Activated CD4-positive, alpha-beta T cell treated with anti-CD3 and anti-CD28 coated beads for 36 hours (primary cell): ENCODE measurements at regions not wholly inside any gene's neighbourhood (a gene's known extent, or its start where the extent isn't known, plus 50 kb on each side); places are given as distances from the start of the nearest gene placed in this dataset.

Experiments
- ATAC-seq: fragments of 200-7000 bp; cut with Tn5 transposase; one replicate; pipeline ENCODE4 v1.10.0; 2021; ENCODE audit warnings: mild to moderate bottlenecking, moderate library complexity
- CTCF ChIA-PET: fragments of 350-600 bp; sonication (Branson Sonifier 250); formaldehyde crosslinking; loops from one replicate; lab custom pipeline; 2021; ENCODE audit warnings: antibody characterized with exemption; lab: Charles Lee
- POLR2A ChIA-PET: fragments of 350-600 bp; sonication (Branson Sonifier 250); formaldehyde crosslinking; loops from one replicate; lab custom pipeline; 2021; ENCODE audit warnings: antibody characterized with exemption, inconsistent platforms; lab: Charles Lee
- DNase-seq: peaks from one replicate; pipeline ENCODE4 v3.0.0-alpha.2; 2020
- H3K27ac Mint-ChIP-seq: one replicate; pipeline ENCODE4 v1.8.0; 2021; ENCODE audit warnings: mixed read lengths
- H3K27me3 Mint-ChIP-seq: one replicate; pipeline ENCODE4 v1.8.0; 2021; ENCODE audit warnings: mixed read lengths
- H3K36me3 Mint-ChIP-seq: one replicate; pipeline ENCODE4 v1.8.0; 2021; ENCODE audit warnings: low read depth, mixed read lengths
- H3K4me1 Mint-ChIP-seq: one replicate; pipeline ENCODE4 v1.8.0; 2021; ENCODE audit warnings: mixed read lengths
- H3K4me3 Mint-ChIP-seq: one replicate; pipeline ENCODE4 v1.8.0; 2021; ENCODE audit warnings: mild to moderate bottlenecking, moderate library complexity, mixed read lengths
- H3K9me3 Mint-ChIP-seq: one replicate; pipeline ENCODE4 v1.8.0; 2021; ENCODE audit warnings: low read depth, mixed read lengths
- intact Hi-C, 2 experiments: fragments of 100-400 bp; cut with DNase I in 1 of 2; cut with micrococcal nuclease in 1 of 2; formaldehyde crosslinking; loops; one replicate each; pipeline versions ENCODE4 v1.14.2 to v1.15.1; 2022 to 2024; cut with DNase I, micrococcal nuclease

GRCh38 chr11:112732031-112732430 lies 229.2 kb upstream of the NCAM1 start:
- no peak overlapping the region for H3K4me3 Mint-ChIP-seq
- H3K27me3 Mint-ChIP-seq, result no peaks in the 10 kb centered on the region
- no peak overlapping the region for H3K27ac Mint-ChIP-seq
- ChIA-PET CTCF (interaction anchor here (0.7 kb wide), 1 partner anchor 143 kb away, joined by 3 read pairs; no protein-coding TSS in a partner anchor), POLR2A (no interaction called here)
- H3K9me3 Mint-ChIP-seq, result no peaks in the 10 kb centered on the region
- no peaks in the 10 kb centered on the region for H3K4me1 Mint-ChIP-seq
- intact Hi-C loops, result no loop called here
- DNase-seq, result no peak
- ATAC-seq, result no peak
- no peaks in the 10 kb centered on the region for H3K36me3 Mint-ChIP-seq

DNA sequence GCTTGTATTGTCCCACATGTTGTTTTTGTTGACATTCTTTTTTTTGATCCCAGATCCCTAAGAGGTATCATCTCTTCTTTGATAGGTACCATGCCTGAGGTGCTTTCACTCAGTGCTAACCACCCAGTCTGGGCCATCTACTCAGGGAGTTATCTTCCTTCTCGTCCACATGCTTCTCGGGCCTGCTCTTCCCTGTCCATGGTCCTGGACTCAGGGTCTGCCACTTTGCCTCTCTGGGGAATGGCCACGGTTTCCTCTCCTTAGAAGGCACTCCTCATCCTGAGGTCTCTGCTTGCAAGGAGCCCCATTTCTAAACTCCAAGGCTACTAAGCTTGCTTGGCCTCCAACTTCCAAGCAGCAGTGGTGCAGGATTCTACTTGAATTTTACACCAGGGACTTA lies 227.0 kb upstream of the NCAM1 start:
- ChIA-PET POLR2A (no interaction called here), CTCF (interaction anchor here (0.6 to 0.7 kb wide), 2 partner anchors 119 to 593 kb away, joined by 3 read pairs; no protein-coding TSS in a partner anchor)
- Mint-ChIP-seq H3K9me3 (no peaks in the 10 kb centered on the region), H3K36me3 (no peaks in the 10 kb centered on the region), H3K27ac (no peak overlapping the region), H3K4me1 (no peaks in the 10 kb centered on the region), H3K27me3 (peaks cover 2% of the 10 kb centered on the region), H3K4me3 (no peak overlapping the region)
- no peak for ATAC-seq
- peak; percentile 16 for DNase-seq
- intact Hi-C loops, result no loop called here

DNA sequence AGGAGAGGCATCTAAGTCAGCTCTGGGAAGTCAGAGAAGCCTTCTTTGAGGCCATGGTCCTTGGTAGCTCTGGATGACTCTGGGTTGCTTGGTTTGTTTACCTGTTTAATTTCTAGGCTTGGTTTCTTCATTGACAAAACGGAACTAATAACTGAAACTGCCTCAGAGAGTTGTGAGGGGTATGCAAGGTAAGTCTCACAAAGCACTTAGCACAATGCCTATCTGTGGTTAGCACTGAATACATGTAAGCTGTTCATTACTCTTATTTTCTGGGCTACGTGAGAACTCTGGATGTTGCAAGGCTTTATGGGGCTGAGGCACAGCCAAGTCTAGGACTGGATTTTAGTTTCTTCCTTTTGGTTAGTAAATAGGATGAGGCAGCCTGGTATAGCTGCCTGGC lies 225.8 kb upstream of the NCAM1 start:
- no peak for ATAC-seq
- CTCF ChIA-PET, result interaction anchor here (0.8 kb wide), 1 partner anchor 455 kb away, joined by 3 read pairs; no protein-coding TSS in a partner anchor

GRCh38 chr11:112744041-112744440 lies 217.2 kb upstream of the NCAM1 start:
- ChIA-PET POLR2A (no interaction called here), CTCF (no interaction called here)
- intact Hi-C loops, result no loop called here
- DNase-seq (no peak), ATAC-seq (no peak)
- Mint-ChIP-seq H3K4me3 (no peak overlapping the region), H3K36me3 (no peaks in the 10 kb centered on the region), H3K9me3 (no peaks in the 10 kb centered on the region), H3K4me1 (no peaks in the 10 kb centered on the region), H3K27me3 (peaks cover 22% of the 10 kb centered on the region), H3K27ac (no peak overlapping the region)

More for the DNA sequence above, 225.8 kb upstream of the NCAM1 start:
- peaks cover 2% of the 10 kb centered on the region for H3K27me3 Mint-ChIP-seq
- POLR2A ChIA-PET, result no interaction called here
- intact Hi-C loops, result no loop called here
- H3K27ac Mint-ChIP-seq, result no peak overlapping the region
- H3K4me3 Mint-ChIP-seq, result no peak overlapping the region
- no peaks in the 10 kb centered on the region for H3K4me1 Mint-ChIP-seq
- no peaks in the 10 kb centered on the region for H3K9me3 Mint-ChIP-seq
- DNase-seq, result no peak
- no peaks in the 10 kb centered on the region for H3K36me3 Mint-ChIP-seq

GRCh38 chr11:112745973-112746372 lies 215.2 kb upstream of the NCAM1 start:
- DNase-seq, result no peak
- Mint-ChIP-seq H3K4me1 (no peaks in the 10 kb centered on the region), H3K27me3 (peaks cover 24% of the 10 kb centered on the region), H3K36me3 (no peaks in the 10 kb centered on the region), H3K9me3 (no peaks in the 10 kb centered on the region), H3K4me3 (no peak overlapping the region), H3K27ac (no peak overlapping the region)
- CTCF ChIA-PET, result no interaction called here
- POLR2A ChIA-PET, result no interaction called here
- intact Hi-C loops, result no loop called here
- no peak for ATAC-seq

DNA sequence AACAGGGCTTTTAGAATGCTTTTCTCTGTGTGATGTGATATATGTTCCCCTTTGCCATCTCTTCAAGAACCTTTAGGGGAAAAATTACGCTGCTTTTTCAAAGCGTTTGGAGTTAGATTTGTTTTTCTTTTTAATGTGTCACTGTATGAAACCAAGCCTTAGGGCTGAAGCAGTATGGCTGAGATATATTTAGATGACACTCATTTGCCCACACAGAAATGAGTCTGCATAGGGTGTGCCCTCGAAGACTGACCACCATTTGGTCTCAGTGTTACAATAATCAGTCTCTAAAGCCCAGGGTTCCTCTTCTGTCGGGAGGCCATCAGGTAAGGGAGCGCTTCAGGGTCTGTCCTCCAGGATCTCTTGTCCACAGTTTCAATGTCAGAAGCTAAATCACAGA lies 213.0 kb upstream of the NCAM1 start:
- Mint-ChIP-seq H3K27ac (no peak overlapping the region), H3K27me3 (peaks cover 19% of the 10 kb centered on the region), H3K4me3 (no peak overlapping the region), H3K9me3 (no peaks in the 10 kb centered on the region), H3K4me1 (no peaks in the 10 kb centered on the region), H3K36me3 (no peaks in the 10 kb centered on the region)
- CTCF ChIA-PET, result no interaction called here
- intact Hi-C loops, result no loop called here
- POLR2A ChIA-PET, result no interaction called here
- no peak for ATAC-seq
- DNase-seq, result no peak

DNA sequence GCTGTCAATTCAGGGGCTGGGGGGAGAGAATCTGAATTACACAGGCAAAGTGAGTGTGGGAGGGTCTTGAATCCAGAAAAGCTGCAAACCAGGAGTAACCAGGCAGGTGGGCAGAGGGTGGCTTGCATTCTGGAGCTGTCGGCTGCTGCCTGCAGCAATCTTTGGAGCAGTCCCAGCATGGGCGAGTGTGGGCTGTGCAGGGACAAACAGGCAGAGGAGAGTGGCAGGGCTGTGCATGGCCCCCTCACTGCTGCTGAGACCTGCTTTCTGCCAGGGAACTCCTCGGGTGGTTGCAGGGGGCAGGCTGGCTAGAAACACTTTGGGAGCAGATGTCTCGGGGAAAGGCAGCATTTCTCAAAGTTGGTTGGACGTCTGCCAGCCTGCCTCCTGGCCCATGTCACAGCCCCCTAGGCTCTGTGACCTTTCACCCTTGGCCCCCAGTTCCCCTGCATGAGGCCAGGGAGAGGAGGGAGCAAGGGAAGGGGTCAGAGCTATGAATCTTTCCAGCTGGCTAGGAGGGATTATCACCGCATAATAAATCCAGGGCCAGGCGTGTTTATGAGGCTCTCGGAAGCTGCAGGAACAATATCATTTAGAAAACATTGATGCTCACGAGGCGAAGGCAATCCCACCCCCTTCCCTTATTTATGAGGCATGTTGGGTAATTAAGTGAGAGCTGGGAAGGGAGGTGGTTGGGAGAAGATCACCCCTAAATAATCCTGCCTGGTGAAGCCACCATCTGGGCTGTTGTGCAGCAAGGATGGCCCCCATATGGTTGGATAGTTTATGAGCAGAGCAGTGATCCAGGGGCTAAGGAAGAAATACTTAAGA lies 212.3 kb upstream of the NCAM1 start:
- ATAC-seq (no peak), DNase-seq (no peak)
- Mint-ChIP-seq H3K27me3 (peaks cover 19% of the 10 kb centered on the region), H3K4me1 (no peaks in the 10 kb centered on the region), H3K9me3 (no peaks in the 10 kb centered on the region), H3K36me3 (no peaks in the 10 kb centered on the region), H3K27ac (no peak overlapping the region), H3K4me3 (no peak overlapping the region)
- CTCF ChIA-PET, result no interaction called here
- intact Hi-C loops, result no loop called here
- POLR2A ChIA-PET, result no interaction called here

DNA sequence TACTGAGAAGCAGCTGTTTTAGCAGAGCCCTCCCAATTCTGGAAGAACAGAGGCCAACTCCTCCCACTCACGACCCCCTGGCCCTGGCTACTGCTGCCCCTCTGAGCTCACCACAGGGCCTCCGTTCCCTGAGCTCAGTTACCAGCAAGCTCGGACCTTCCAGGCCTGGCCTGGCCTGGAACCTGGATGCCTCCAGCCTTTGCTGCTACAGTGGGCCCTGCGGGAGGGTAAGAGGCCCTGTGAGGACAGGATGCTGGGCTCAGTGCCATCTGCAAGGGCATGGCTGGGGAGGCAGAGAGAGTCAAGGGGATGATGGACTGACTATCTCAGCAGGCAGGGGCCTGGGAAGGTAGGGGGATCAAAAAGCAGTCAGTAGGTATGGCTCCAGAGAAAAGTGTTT lies 209.9 kb upstream of the NCAM1 start:
- POLR2A ChIA-PET, result no interaction called here
- Mint-ChIP-seq H3K9me3 (no peaks in the 10 kb centered on the region), H3K36me3 (no peaks in the 10 kb centered on the region), H3K27me3 (peaks cover 5% of the 10 kb centered on the region), H3K4me1 (no peaks in the 10 kb centered on the region), H3K4me3 (no peak overlapping the region), H3K27ac (no peak overlapping the region)
- CTCF ChIA-PET, result no interaction called here
- no peak for DNase-seq
- intact Hi-C loops, result no loop called here
- ATAC-seq, result no peak

DNA sequence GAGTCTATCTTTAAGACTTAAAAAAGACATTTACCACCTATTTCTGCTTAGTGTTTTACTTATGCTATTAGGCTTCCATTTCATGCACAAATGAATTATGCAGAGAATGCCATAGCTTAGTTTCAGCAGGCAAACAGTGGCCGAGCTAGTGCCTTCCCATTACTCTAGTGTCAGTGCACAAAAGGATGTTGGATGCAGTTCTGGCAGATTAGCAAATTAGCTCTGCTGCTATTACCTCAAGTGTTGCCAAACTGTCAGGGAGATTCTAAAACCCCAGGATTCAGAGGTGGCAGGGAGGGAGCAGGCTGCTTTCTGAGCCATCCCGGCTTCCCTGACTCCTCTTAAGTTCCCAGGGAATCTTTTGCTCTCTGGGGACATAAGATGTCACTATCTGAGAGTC lies 209.4 kb upstream of the NCAM1 start:
- CTCF ChIA-PET, result no interaction called here
- intact Hi-C loops, result no loop called here
- ATAC-seq, result no peak

GRCh38 chr11:112752563-112752962 lies 208.7 kb upstream of the NCAM1 start:
- no peak overlapping the region for H3K4me3 Mint-ChIP-seq
- no peaks in the 10 kb centered on the region for H3K9me3 Mint-ChIP-seq
- DNase-seq (no peak), ATAC-seq (no peak)
- H3K27ac Mint-ChIP-seq, result no peak overlapping the region
- H3K4me1 Mint-ChIP-seq, result no peaks in the 10 kb centered on the region
- no peaks in the 10 kb centered on the region for H3K36me3 Mint-ChIP-seq
- H3K27me3 Mint-ChIP-seq, result peaks cover 8% of the 10 kb centered on the region
- intact Hi-C loops, result no loop called here
- CTCF ChIA-PET, result interaction anchor here (0.5 to 0.6 kb wide), 2 partner anchors 64 to 184 kb away, joined by 3 read pairs; no protein-coding TSS in a partner anchor
- POLR2A ChIA-PET, result no interaction called here

More for the DNA sequence above, 209.4 kb upstream of the NCAM1 start:
- no peak for DNase-seq
- POLR2A ChIA-PET, result no interaction called here
- H3K27me3 Mint-ChIP-seq, result peaks cover 5% of the 10 kb centered on the region
- H3K4me3 Mint-ChIP-seq, result no peak overlapping the region
- no peak overlapping the region for H3K27ac Mint-ChIP-seq
- no peaks in the 10 kb centered on the region for H3K36me3 Mint-ChIP-seq
- no peaks in the 10 kb centered on the region for H3K4me1 Mint-ChIP-seq
- no peaks in the 10 kb centered on the region for H3K9me3 Mint-ChIP-seq

- peaks cover 8% of the 10 kb centered on the region for H3K27me3 Mint-ChIP-seq
- DNase-seq (no peak), ATAC-seq (no peak)
- no peaks in the 10 kb centered on the region for H3K4me1 Mint-ChIP-seq
- no peak overlapping the region for H3K27ac Mint-ChIP-seq
- ChIA-PET CTCF (no interaction called here), POLR2A (no interaction called here)
- no peaks in the 10 kb centered on the region for H3K36me3 Mint-ChIP-seq
- H3K4me3 Mint-ChIP-seq, result no peak overlapping the region
- no peaks in the 10 kb centered on the region for H3K9me3 Mint-ChIP-seq
- intact Hi-C loops, result no loop called here
Measured at GRCh38 chr11:112753706-112754105, 207.5 kb upstream of the NCAM1 start.

DNA sequence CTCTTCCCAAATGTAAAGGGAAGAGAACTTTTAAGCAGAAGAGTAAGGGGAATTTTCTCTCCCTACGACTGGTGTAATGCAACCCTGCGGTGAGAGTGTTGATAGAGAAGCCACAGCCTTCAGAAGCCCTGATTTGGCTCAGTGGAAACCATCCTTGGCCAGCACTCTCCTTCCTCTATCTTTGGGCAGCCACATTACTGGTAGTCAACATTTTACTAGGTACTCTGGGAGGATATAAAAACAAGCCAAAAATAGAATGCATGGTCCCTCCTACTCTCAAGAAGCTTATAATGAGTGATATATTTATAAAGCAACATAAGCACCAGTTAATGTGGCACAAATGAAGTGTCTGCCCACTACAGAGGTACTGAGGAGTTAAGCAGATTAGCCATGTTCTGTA lies 201.8 kb upstream of the NCAM1 start:
- Mint-ChIP-seq H3K9me3 (no peaks in the 10 kb centered on the region), H3K36me3 (no peaks in the 10 kb centered on the region), H3K27me3 (peaks cover 10% of the 10 kb centered on the region), H3K27ac (no peak overlapping the region), H3K4me1 (no peaks in the 10 kb centered on the region), H3K4me3 (no peak overlapping the region)
- ChIA-PET POLR2A (no interaction called here), CTCF (no interaction called here)
- intact Hi-C loops, result no loop called here
- no peak for ATAC-seq
- no peak for DNase-seq
